Lower lobe of right lung (tissue), 2 donors: ENCODE measurements at regions not wholly inside any gene's neighbourhood (a gene's known extent, or its start where the extent isn't known, plus 50 kb on each side); places are given as distances from the start of the nearest gene placed in this dataset.

Experiments
- ATAC-seq, 2 donors: fragments of 200-7000 bp; cut with Tn5 transposase; one replicate each; pipeline ENCODE4 v1.9.1; 2020 to 2022; ENCODE audit warnings: mild to moderate bottlenecking in 2 of 2, moderate library complexity in 2 of 2
- DNase-seq: peaks from one replicate; pipeline ENCODE4 v3.0.0-alpha.2; 2020
- H3K27ac ChIP-seq: fragments of 200-600 bp; one replicate; pipeline ENCODE4 v1.8.0; 2022
- H3K27me3 ChIP-seq: fragments of 200-600 bp; one replicate; pipeline ENCODE4 v1.8.0; 2022; ENCODE audit warnings: low read depth
- H3K36me3 ChIP-seq: fragments of 200-600 bp; one replicate; pipeline ENCODE4 v1.8.0; 2022; ENCODE audit warnings: mild to moderate bottlenecking
- H3K4me1 ChIP-seq: fragments of 200-600 bp; one replicate; pipeline ENCODE4 v1.8.0; 2022
- H3K4me3 ChIP-seq: fragments of 200-600 bp; one replicate; pipeline ENCODE4 v1.8.0; 2022; ENCODE audit warnings: mild to moderate bottlenecking
- H3K9me3 ChIP-seq: fragments of 200-600 bp; one replicate; pipeline ENCODE4 v1.8.0; 2022
- intact Hi-C: fragments of 100-400 bp; cut with DNase I; formaldehyde crosslinking; loops from one replicate; pipeline ENCODE4 v1.11.0; 2022
- TF ChIP-seq, protein P1 (sequence below): fragments of 200-600 bp; IDR thresholded peaks from one replicate; pipeline ENCODE4 v1.8.0; 2022; ENCODE audit warnings: antibody characterized with exemption, mild to moderate bottlenecking
- donor health status: DM: no; HTN: yes; CAD: no; lungs with severe emphysema.

DNA sequence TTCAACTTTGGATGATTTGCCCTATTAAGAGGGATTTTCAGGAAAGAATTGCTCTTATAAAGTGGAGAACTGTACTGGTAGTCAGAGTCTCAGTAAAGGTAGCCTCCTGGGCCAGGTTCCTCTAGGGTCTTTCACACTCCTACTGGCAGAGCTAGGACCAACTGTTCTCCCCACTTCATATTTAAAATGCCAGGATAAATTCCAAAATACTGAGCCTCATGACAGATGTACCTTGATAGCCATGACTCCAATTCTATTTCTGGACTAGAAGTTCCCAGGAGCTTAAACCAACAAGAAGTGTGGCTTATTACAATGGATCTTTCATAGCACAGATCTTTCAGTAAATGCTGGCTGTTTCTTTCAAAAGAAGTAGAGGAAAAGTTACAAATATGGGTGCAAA, 126.5 kb downstream of the C12orf75 start:
- Histone ChIP-seq H3K9me3 (no peaks in the 10 kb centered on the region), H3K4me1 (peaks cover 6% of the 10 kb centered on the region), H3K36me3 (no peaks in the 10 kb centered on the region), H3K27me3 (no peaks in the 10 kb centered on the region), H3K27ac (no peak overlapping the region), H3K4me3 (no peak overlapping the region)
- intact Hi-C loops = no loop called here
- DNase-seq (no peak), ATAC-seq (no peak)
- TF ChIP-seq, protein P1, sequence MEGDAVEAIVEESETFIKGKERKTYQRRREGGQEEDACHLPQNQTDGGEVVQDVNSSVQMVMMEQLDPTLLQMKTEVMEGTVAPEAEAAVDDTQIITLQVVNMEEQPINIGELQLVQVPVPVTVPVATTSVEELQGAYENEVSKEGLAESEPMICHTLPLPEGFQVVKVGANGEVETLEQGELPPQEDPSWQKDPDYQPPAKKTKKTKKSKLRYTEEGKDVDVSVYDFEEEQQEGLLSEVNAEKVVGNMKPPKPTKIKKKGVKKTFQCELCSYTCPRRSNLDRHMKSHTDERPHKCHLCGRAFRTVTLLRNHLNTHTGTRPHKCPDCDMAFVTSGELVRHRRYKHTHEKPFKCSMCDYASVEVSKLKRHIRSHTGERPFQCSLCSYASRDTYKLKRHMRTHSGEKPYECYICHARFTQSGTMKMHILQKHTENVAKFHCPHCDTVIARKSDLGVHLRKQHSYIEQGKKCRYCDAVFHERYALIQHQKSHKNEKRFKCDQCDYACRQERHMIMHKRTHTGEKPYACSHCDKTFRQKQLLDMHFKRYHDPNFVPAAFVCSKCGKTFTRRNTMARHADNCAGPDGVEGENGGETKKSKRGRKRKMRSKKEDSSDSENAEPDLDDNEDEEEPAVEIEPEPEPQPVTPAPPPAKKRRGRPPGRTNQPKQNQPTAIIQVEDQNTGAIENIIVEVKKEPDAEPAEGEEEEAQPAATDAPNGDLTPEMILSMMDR = no peak

DNA sequence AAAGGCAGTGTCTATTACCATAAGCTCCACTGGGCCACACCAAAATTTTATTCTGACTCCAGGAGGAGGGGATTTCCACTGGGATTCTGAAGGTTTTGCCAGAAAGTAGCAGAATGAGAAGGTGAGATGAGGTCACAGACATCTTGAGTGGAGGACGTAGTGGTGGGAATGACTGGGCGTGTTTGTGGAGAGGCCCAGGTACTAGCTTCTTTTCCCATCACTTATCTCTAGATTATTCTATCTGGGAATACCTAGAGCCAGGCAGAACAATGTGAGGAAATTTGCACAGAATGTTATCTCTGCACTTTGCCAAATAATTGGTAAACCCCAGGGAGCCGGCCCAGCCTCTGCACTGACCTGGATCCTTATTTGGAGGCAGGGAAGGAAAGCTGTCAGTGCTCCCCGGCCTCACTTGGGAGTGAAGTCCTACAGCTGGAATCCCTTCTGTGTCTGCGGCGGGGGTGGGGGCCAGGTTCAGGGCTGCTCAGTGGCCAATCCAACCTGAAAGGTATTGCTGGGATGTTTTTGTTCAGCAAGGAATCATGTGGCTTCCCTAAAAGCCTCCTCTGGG, 129.4 kb downstream of the C12orf75 start:
- Histone ChIP-seq H3K4me3 (no peak overlapping the region), H3K36me3 (no peaks in the 10 kb centered on the region), H3K4me1 (peaks cover 6% of the 10 kb centered on the region), H3K27me3 (no peaks in the 10 kb centered on the region), H3K9me3 (no peaks in the 10 kb centered on the region), H3K27ac (no peak overlapping the region)
- DNase-seq (no peak), ATAC-seq (no peak)
- intact Hi-C loops = no loop called here
- TF ChIP-seq, protein P1 = no peak

DNA sequence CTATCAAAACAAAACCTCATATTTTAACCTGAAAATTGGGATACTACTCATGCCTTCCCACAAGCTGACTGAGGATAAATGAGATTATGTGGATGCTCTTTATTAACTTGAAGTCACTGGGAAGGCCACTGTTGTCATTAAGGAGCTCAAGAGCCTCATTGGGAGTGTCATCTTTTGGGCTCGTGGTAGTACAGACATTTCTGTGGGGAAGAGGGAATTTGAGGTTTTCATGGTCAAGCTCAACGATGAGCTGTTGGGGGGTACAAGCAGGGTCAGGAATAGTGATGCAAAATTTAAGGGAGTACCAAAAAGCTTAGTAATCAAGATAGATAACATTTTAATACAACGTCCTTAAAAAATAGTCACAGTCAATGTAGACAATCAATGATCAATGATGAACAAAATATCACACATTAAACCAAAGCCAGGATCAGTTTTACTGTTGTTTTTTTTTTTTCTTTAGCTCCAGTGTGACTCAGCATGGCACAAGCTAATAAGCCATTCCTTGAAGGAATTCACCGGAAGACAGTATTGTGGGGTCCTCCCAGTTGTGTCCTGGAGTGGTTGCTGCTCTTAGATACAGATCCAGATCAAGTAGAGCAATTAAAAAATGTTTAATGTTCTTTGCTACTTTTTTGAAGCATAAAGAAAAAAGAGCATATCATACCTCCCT, 130.9 kb downstream of the C12orf75 start:
- TF ChIP-seq, protein P1 = no peak
- H3K9me3 ChIP-seq = no peaks in the 10 kb centered on the region
- no peak overlapping the region for H3K27ac ChIP-seq
- no peaks in the 10 kb centered on the region for H3K27me3 ChIP-seq
- intact Hi-C loops = no loop called here
- no peak overlapping the region for H3K4me3 ChIP-seq
- DNase-seq = no peak
- H3K36me3 ChIP-seq = no peaks in the 10 kb centered on the region
- H3K4me1 ChIP-seq = peaks cover 6% of the 10 kb centered on the region
- no peak for ATAC-seq

DNA sequence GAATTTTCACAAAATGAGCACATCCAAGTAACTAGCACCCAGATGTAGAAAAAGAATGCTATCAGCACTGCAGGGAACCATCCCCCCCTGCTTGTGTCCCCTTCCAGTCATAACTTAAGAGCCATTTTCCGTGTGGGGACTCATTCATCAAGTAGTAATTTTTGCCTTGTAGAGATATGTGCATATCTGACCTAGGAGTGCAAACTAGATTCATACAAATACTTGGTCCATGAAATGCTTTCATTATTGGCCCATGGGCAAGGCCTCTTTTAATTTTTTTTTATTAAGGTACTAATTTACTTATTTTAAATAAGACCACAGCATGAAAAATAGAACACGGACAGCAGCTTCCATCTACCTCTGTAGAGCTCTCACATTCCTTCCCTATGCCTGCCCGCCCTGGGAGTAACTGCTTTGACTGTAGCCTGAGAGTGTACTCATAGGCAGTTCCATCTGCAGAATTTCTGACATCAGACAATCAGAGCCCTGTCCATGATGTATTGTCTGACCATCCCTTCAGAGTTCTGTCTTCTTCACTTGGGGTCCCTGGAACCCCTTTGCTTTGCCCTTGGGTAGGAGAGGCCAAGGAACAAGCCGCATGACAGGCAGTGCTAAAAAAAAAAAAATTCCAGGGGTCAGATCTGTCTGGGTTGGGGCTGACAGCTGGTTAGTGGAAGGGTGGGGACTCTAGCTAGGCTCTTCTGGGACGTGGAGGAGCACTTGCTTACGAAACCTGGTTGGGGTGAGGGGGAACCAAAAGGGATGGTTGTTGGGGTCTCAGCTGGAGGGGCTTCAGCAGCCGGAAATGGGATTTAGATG, 131.7 kb downstream of the C12orf75 start:
- no peaks in the 10 kb centered on the region for H3K36me3 ChIP-seq
- no peak overlapping the region for H3K4me3 ChIP-seq
- ATAC-seq (no peak), DNase-seq (no peak)
- H3K9me3 ChIP-seq = no peaks in the 10 kb centered on the region
- no peak overlapping the region for H3K27ac ChIP-seq
- no peaks in the 10 kb centered on the region for H3K27me3 ChIP-seq
- peaks cover 6% of the 10 kb centered on the region for H3K4me1 ChIP-seq
- TF ChIP-seq, protein P1 = no peak
- intact Hi-C loops = no loop called here

DNA sequence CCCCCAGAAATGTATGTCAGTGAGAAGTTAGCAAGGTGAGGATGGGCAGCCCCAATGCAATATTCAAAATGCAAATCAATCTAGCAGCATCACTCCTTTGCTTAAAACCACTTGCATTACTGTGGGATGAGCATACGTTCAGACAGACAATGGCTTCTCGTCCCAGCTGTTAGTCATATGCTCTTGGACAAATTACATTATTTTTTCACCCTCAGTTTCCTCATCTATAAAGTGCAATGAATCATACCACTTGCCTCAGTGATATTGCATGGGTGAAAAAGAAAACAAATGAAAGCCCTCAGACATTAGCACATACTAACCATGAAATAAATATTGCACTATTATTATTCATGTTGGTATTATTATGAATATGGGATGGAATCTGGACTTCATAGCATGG, 132.3 kb downstream of the C12orf75 start:
- TF ChIP-seq, protein P1 = no peak
- Histone ChIP-seq H3K27ac (no peak overlapping the region), H3K27me3 (no peaks in the 10 kb centered on the region), H3K4me3 (no peak overlapping the region), H3K9me3 (no peaks in the 10 kb centered on the region), H3K4me1 (peaks cover 6% of the 10 kb centered on the region), H3K36me3 (no peaks in the 10 kb centered on the region)
- ATAC-seq (no peak), DNase-seq (no peak)
- intact Hi-C loops = no loop called here
